ENCODE measurements at regions not wholly inside any gene's neighbourhood (a gene's known extent, or its start where the extent isn't known, plus 50 kb on each side); places are given as distances from the start of the nearest gene placed in this dataset.

DNA sequence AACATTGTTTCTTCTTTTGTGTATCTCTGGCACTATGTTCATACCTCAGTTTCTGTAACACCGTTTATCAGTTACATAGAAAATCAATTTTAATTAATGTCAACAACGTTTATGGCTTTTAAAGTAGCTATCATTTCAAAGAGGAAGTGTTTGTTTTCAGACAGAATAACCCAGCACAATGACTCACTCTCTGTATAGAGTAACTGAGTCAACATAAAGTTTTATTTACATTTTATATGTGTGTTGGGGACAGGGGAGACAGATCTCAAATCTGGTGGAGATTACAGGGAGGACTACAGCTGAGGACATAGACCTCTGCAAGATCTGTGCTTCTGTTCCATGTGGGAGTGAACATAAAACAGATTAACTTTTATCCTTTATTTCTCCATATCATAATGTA is 2590.1 kb downstream of the PCDH9 start:
- no peak for TF ChIP-seq SMAD3 (CRISPR knock-in tag; IDR thresholded peaks at IDR 0.05; ENCODE audit: borderline replicate concordance)
- TF ChIP-seq ZBTB21 (CRISPR knock-in tag; IDR thresholded peaks at IDR 0.05; ENCODE audit: borderline replicate concordance) = no peak
- TF ChIP-seq, protein P1, sequence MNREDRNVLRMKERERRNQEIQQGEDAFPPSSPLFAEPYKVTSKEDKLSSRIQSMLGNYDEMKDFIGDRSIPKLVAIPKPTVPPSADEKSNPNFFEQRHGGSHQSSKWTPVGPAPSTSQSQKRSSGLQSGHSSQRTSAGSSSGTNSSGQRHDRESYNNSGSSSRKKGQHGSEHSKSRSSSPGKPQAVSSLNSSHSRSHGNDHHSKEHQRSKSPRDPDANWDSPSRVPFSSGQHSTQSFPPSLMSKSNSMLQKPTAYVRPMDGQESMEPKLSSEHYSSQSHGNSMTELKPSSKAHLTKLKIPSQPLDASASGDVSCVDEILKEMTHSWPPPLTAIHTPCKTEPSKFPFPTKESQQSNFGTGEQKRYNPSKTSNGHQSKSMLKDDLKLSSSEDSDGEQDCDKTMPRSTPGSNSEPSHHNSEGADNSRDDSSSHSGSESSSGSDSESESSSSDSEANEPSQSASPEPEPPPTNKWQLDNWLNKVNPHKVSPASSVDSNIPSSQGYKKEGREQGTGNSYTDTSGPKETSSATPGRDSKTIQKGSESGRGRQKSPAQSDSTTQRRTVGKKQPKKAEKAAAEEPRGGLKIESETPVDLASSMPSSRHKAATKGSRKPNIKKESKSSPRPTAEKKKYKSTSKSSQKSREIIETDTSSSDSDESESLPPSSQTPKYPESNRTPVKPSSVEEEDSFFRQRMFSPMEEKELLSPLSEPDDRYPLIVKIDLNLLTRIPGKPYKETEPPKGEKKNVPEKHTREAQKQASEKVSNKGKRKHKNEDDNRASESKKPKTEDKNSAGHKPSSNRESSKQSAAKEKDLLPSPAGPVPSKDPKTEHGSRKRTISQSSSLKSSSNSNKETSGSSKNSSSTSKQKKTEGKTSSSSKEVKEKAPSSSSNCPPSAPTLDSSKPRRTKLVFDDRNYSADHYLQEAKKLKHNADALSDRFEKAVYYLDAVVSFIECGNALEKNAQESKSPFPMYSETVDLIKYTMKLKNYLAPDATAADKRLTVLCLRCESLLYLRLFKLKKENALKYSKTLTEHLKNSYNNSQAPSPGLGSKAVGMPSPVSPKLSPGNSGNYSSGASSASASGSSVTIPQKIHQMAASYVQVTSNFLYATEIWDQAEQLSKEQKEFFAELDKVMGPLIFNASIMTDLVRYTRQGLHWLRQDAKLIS (CRISPR knock-in tag; IDR thresholded peaks at IDR 0.05; ENCODE audit: borderline replicate concordance) = no peak
- TF ChIP-seq FOXP4 (CRISPR knock-in tag; IDR thresholded peaks at IDR 0.05) = no peak
